ENCODE measurements at regions not wholly inside any gene's neighbourhood (a gene's known extent, or its start where the extent isn't known, plus 50 kb on each side); places are given as distances from the start of the nearest gene placed in this dataset.

GRCh38 chr15:57819646-57820045, 113.1 kb downstream of the POLR2M start:
- Histone ChIP-seq H3K9me3 (ENCODE audit: control insufficient read depth in 2 of 3, low read length in 3 of 3) (no peaks in the 10 kb centered on the region), H3K36me3 (ENCODE audit: control insufficient read depth in 2 of 3, insufficient read depth in 3 of 3, low read length in 3 of 3) (no peaks in the 10 kb centered on the region), H3K27me3 (ENCODE audit: control insufficient read depth in 2 of 2, insufficient read depth in 2 of 2, low read length in 2 of 2) (no peaks in the 10 kb centered on the region), H3K27ac (ENCODE audit: low read depth, low read length) (no peak overlapping the region), H3K4me3 (ENCODE audit: low read length) (no peak overlapping the region), H3K4me1 (ENCODE audit: control insufficient read depth in 2 of 2, insufficient read depth in 2 of 2, low read length in 2 of 2) (no peaks in the 10 kb centered on the region)
- intact Hi-C loops (cut with micrococcal nuclease) = no loop called here
- CTCF ChIA-PET = no interaction called here
- POLR2A ChIA-PET = no interaction called here
- peaks cover 13 to 27% (median 22%) of the 10 kb centered on the region in 5 donors for H3K27me3 Mint-ChIP-seq
- H3K36me3 Mint-ChIP-seq = no peaks in the 10 kb centered on the region
- no peak for ATAC-seq
- peaks cover 0 to 4% (median 0%) of the 10 kb centered on the region in 7 donors for H3K4me1 Mint-ChIP-seq
- H3K9me3 Mint-ChIP-seq = no peaks in the 10 kb centered on the region
- no peak overlapping the region for H3K4me3 Mint-ChIP-seq
- no peak overlapping the region for H3K27ac Mint-ChIP-seq
- DNase-seq = no peak

DNA sequence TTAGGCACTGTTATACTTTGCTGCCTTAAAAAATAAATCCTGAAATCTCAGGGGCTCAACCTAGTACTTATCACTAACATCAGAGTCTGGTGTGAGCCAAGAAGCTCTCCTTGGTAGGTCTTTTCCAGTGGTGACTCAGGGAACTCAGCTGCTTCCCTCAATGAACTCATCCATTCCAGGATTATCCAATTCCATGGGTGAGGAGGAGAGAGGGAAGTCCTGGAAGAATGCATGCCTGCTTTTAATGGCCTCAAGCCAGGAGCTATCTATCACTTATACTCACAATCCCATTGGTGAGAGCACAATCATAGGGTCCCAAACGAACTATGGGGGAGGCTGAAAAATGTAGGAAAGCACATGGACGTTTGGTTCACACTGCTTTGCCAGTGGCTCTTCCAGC, 113.6 kb downstream of the POLR2M start:
- Mint-ChIP-seq H3K4me1 (peaks cover 0 to 4% (median 0%) of the 10 kb centered on the region in 7 donors), H3K27me3 (peaks cover 13 to 27% (median 22%) of the 10 kb centered on the region in 5 donors), H3K4me3 (no peak overlapping the region), H3K9me3 (no peaks in the 10 kb centered on the region), H3K27ac (no peak overlapping the region), H3K36me3 (no peaks in the 10 kb centered on the region)
- no peaks in the 10 kb centered on the region for H3K4me1 ChIP-seq (ENCODE audit: control insufficient read depth in 2 of 2, insufficient read depth in 2 of 2, low read length in 2 of 2)
- ATAC-seq (no peak), DNase-seq (no peak)
- no peak overlapping the region for H3K27ac ChIP-seq (ENCODE audit: low read depth, low read length)
- H3K36me3 ChIP-seq (ENCODE audit: control insufficient read depth in 2 of 3, insufficient read depth in 3 of 3, low read length in 3 of 3) = no peaks in the 10 kb centered on the region
- POLR2A ChIA-PET = no interaction called here
- H3K9me3 ChIP-seq (ENCODE audit: control insufficient read depth in 2 of 3, low read length in 3 of 3) = no peaks in the 10 kb centered on the region
- CTCF ChIA-PET = no interaction called here
- H3K4me3 ChIP-seq (ENCODE audit: low read length) = no peak overlapping the region
- H3K27me3 ChIP-seq (ENCODE audit: control insufficient read depth in 2 of 2, insufficient read depth in 2 of 2, low read length in 2 of 2) = no peaks in the 10 kb centered on the region
- intact Hi-C loops (cut with micrococcal nuclease) = no loop called here

DNA sequence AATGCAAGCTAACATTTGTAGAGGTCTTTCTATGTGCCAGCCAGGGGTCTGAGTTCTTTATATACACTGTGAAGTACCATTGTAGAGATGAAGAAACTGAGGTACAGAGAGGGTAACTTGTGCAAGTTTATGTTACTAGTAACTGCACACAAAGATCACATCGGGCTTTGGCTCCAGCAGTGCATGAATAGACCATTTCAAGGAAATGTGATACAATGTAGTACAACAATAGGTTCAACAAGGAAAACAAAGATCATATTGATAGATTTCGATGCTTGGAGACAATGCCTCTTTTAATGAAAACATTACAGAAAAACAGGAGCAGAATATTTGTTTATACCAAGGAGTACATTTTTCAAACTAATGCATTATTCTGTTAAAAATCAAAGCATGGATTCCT, 115.3 kb downstream of the POLR2M start:
- CTCF ChIA-PET = no interaction called here
- no peak overlapping the region for H3K4me3 ChIP-seq (ENCODE audit: low read length)
- POLR2A ChIA-PET = no interaction called here
- intact Hi-C loops (cut with micrococcal nuclease) = no loop called here
- no peak overlapping the region for H3K27ac ChIP-seq (ENCODE audit: low read depth, low read length)
- H3K27me3 Mint-ChIP-seq = peaks cover 7 to 22% (median 19%) of the 10 kb centered on the region in 5 donors
- no peak overlapping the region for H3K4me3 Mint-ChIP-seq
- H3K36me3 Mint-ChIP-seq = no peaks in the 10 kb centered on the region
- no peaks in the 10 kb centered on the region for H3K9me3 Mint-ChIP-seq
- H3K4me1 Mint-ChIP-seq = peaks cover 0 to 4% (median 0%) of the 10 kb centered on the region in 7 donors
- H3K27ac Mint-ChIP-seq = no peak overlapping the region
- ATAC-seq (no peak), DNase-seq (no peak)
- no peaks in the 10 kb centered on the region for H3K4me1 ChIP-seq (ENCODE audit: control insufficient read depth in 2 of 2, insufficient read depth in 2 of 2, low read length in 2 of 2)
- no peaks in the 10 kb centered on the region for H3K36me3 ChIP-seq (ENCODE audit: control insufficient read depth in 2 of 3, insufficient read depth in 3 of 3, low read length in 3 of 3)
- no peaks in the 10 kb centered on the region for H3K9me3 ChIP-seq (ENCODE audit: control insufficient read depth in 2 of 3, low read length in 3 of 3)
- H3K27me3 ChIP-seq (ENCODE audit: control insufficient read depth in 2 of 2, insufficient read depth in 2 of 2, low read length in 2 of 2) = no peaks in the 10 kb centered on the region

DNA sequence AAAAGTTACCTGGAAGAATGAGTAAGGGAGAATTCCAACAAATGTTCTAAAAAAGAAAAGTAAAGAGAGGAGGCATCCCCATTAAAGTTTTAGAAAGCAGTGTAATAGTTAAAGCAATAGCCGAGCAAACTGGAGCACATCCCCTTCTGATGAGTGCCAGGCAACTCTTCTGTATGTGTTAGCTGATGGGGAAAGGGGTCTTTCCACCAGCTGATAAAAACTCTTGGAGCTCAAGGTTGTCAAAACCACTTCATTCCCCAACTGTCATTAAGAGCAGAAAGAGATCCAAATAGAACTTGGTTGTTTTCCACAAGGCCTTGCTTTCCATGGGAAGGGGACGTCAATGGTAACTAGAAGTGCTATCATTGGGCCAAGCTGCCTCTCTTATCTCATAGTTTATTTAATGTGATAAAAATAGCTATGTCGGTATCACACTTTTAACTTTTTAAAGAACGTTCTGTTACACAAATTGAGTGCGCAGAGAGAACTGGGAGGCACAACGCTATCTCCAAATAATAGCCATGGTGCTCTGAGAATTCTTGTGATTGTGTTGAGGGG, 116.9 kb downstream of the POLR2M start:
- no peak overlapping the region for H3K4me3 Mint-ChIP-seq
- DNase-seq (no peak), ATAC-seq (no peak)
- Histone ChIP-seq H3K27ac (ENCODE audit: low read depth, low read length) (no peak overlapping the region), H3K9me3 (ENCODE audit: control insufficient read depth in 2 of 3, low read length in 3 of 3) (no peaks in the 10 kb centered on the region), H3K4me1 (ENCODE audit: control insufficient read depth in 2 of 2, insufficient read depth in 2 of 2, low read length in 2 of 2) (no peaks in the 10 kb centered on the region), H3K27me3 (ENCODE audit: control insufficient read depth in 2 of 2, insufficient read depth in 2 of 2, low read length in 2 of 2) (no peaks in the 10 kb centered on the region), H3K4me3 (ENCODE audit: low read length) (no peak overlapping the region), H3K36me3 (ENCODE audit: control insufficient read depth in 2 of 3, insufficient read depth in 3 of 3, low read length in 3 of 3) (no peaks in the 10 kb centered on the region)
- peaks cover 3 to 23% (median 17%) of the 10 kb centered on the region in 5 donors for H3K27me3 Mint-ChIP-seq
- H3K36me3 Mint-ChIP-seq = no peaks in the 10 kb centered on the region
- CTCF ChIA-PET = no interaction called here
- H3K4me1 Mint-ChIP-seq = peaks cover 0 to 7% (median 0%) of the 10 kb centered on the region in 7 donors
- H3K9me3 Mint-ChIP-seq = no peaks in the 10 kb centered on the region
- no peak overlapping the region for H3K27ac Mint-ChIP-seq
- POLR2A ChIA-PET = no interaction called here
- intact Hi-C loops (cut with micrococcal nuclease) = no loop called here

DNA sequence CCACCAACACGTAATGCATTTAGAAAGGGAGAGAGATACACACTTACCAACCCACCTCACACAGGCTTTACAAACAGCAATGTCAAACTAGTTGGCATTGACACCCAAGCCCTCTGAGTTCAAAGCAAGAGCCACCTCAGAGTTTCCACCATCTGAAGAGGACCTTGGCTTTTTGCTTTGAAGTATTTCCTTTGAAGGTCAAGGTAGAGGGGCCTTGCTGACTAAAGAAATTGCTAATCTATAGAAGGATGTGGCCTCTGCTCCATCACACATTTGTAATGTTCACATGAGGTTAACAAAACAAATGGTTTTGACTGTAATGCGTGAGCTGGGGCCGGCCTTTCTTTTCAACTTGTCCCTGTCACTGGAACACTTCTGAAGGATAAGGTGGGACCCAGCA, 117.7 kb downstream of the POLR2M start:
- Histone ChIP-seq H3K9me3 (ENCODE audit: control insufficient read depth in 2 of 3, low read length in 3 of 3) (no peaks in the 10 kb centered on the region), H3K27ac (ENCODE audit: low read depth, low read length) (no peak overlapping the region), H3K4me3 (ENCODE audit: low read length) (no peak overlapping the region), H3K4me1 (ENCODE audit: control insufficient read depth in 2 of 2, insufficient read depth in 2 of 2, low read length in 2 of 2) (no peaks in the 10 kb centered on the region), H3K36me3 (ENCODE audit: control insufficient read depth in 2 of 3, insufficient read depth in 3 of 3, low read length in 3 of 3) (no peaks in the 10 kb centered on the region), H3K27me3 (ENCODE audit: control insufficient read depth in 2 of 2, insufficient read depth in 2 of 2, low read length in 2 of 2) (no peaks in the 10 kb centered on the region)
- no peaks in the 10 kb centered on the region for H3K36me3 Mint-ChIP-seq
- no peak for DNase-seq
- ChIA-PET CTCF (no interaction called here), POLR2A (interaction anchor here (0.6 kb wide), 1 partner anchor 155 kb away, joined by 4 read pairs; no protein-coding TSS in a partner anchor)
- H3K4me1 Mint-ChIP-seq = peaks cover 0 to 7% (median 0%) of the 10 kb centered on the region in 7 donors
- H3K27me3 Mint-ChIP-seq = peaks cover 10 to 30% (median 21%) of the 10 kb centered on the region in 5 donors
- intact Hi-C loops (cut with micrococcal nuclease) = no loop called here
- no peaks in the 10 kb centered on the region for H3K9me3 Mint-ChIP-seq
- no peak overlapping the region for H3K27ac Mint-ChIP-seq
- ATAC-seq = no peak
- no peak overlapping the region for H3K4me3 Mint-ChIP-seq

- ChIA-PET CTCF (no interaction called here), POLR2A (no interaction called here)
- H3K27me3 ChIP-seq (ENCODE audit: control insufficient read depth in 2 of 2, insufficient read depth in 2 of 2, low read length in 2 of 2) = no peaks in the 10 kb centered on the region
- Mint-ChIP-seq H3K36me3 (peaks cover 0 to 4% (median 0%) of the 10 kb centered on the region in 5 donors), H3K4me1 (peaks cover 0 to 11% (median 0%) of the 10 kb centered on the region in 7 donors), H3K4me3 (no peak overlapping the region), H3K27me3 (peaks cover 19 to 44% (median 32%) of the 10 kb centered on the region in 5 donors), H3K9me3 (peaks cover 0 to 2% (median 0%) of the 10 kb centered on the region in 11 donors), H3K27ac (no peak overlapping the region)
- H3K27ac ChIP-seq (ENCODE audit: low read depth, low read length) = no peak overlapping the region
- no peak overlapping the region for H3K4me3 ChIP-seq (ENCODE audit: low read length)
- no peaks in the 10 kb centered on the region for H3K4me1 ChIP-seq (ENCODE audit: control insufficient read depth in 2 of 2, insufficient read depth in 2 of 2, low read length in 2 of 2)
- no peaks in the 10 kb centered on the region for H3K36me3 ChIP-seq (ENCODE audit: control insufficient read depth in 2 of 3, insufficient read depth in 3 of 3, low read length in 3 of 3)
- ATAC-seq (no peak), DNase-seq (no peak)
- H3K9me3 ChIP-seq (ENCODE audit: control insufficient read depth in 2 of 3, low read length in 3 of 3) = no peaks in the 10 kb centered on the region
- intact Hi-C loops (cut with micrococcal nuclease) = no loop called here
These were observed 120.5 kb downstream of the POLR2M start for GRCh38 chr15:57827021-57827420.

GRCh38 chr15:57827971-57828370, 121.5 kb downstream of the POLR2M start:
- Histone ChIP-seq H3K27ac (ENCODE audit: low read depth, low read length) (no peak overlapping the region), H3K4me1 (ENCODE audit: control insufficient read depth in 2 of 2, insufficient read depth in 2 of 2, low read length in 2 of 2) (no peaks in the 10 kb centered on the region), H3K36me3 (ENCODE audit: control insufficient read depth in 2 of 3, insufficient read depth in 3 of 3, low read length in 3 of 3) (no peaks in the 10 kb centered on the region), H3K9me3 (ENCODE audit: control insufficient read depth in 2 of 3, low read length in 3 of 3) (no peaks in the 10 kb centered on the region), H3K4me3 (ENCODE audit: low read length) (no peak overlapping the region), H3K27me3 (ENCODE audit: control insufficient read depth in 2 of 2, insufficient read depth in 2 of 2, low read length in 2 of 2) (no peaks in the 10 kb centered on the region)
- Mint-ChIP-seq H3K4me1 (peaks cover 0 to 11% (median 0%) of the 10 kb centered on the region in 7 donors), H3K36me3 (peaks cover 0 to 4% (median 0%) of the 10 kb centered on the region in 5 donors), H3K27ac (no peak overlapping the region), H3K27me3 (peaks cover 20 to 48% (median 34%) of the 10 kb centered on the region in 5 donors), H3K4me3 (no peak overlapping the region), H3K9me3 (peaks cover 0 to 2% (median 0%) of the 10 kb centered on the region in 11 donors)
- POLR2A ChIA-PET = no interaction called here
- DNase-seq (no peak), ATAC-seq (no peak)
- intact Hi-C loops (cut with micrococcal nuclease) = no loop called here
- CTCF ChIA-PET = no interaction called here

Data from naive thymus-derived CD4-positive, alpha-beta T cell (primary cell).